ENCODE measurements at regions not wholly inside any gene's neighbourhood (a gene's known extent, or its start where the extent isn't known, plus 50 kb on each side); places are given as distances from the start of the nearest gene placed in this dataset.

DNA sequence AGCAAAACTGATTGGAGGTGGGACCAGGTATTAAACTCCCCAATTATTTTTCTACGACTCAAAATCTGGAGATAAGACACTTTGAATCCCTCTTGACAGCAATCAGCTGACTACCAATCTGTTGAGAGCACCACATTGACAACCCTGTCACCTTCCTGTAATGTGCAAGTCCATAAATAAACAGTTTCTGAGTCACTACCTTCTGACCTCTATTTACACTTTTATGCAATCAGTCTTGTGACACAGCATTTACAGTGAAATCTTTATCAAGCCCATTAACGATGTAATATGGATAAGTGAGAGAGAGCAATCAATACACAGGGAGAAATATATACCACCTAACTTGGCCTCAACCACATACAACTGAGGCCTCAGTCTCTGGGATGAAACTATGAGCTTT, 283.7 kb upstream of the ANO5 start:
- ATAC-seq (ENCODE audit: insufficient read depth, low FRiP score) (no peak), DNase-seq (no peak)
- no peaks in the 10 kb centered on the region for H3K27me3 ChIP-seq (ENCODE audit: control insufficient read depth in 3 of 3, insufficient read depth in 3 of 3, low read length in 2 of 3)
- WGBS, 2 donors: 45 to 62% methylated on average over 2 of the region's 2 CpGs
- no peak overlapping the region for H3K9ac ChIP-seq (ENCODE audit: insufficient read depth in 1 of 2, low read length in 2 of 2)
- no peaks in the 10 kb centered on the region for H3K36me3 ChIP-seq (ENCODE audit: control insufficient read depth in 4 of 4, insufficient read depth in 4 of 4, low read length in 4 of 4)
- TF ChIP-seq, protein P1, sequence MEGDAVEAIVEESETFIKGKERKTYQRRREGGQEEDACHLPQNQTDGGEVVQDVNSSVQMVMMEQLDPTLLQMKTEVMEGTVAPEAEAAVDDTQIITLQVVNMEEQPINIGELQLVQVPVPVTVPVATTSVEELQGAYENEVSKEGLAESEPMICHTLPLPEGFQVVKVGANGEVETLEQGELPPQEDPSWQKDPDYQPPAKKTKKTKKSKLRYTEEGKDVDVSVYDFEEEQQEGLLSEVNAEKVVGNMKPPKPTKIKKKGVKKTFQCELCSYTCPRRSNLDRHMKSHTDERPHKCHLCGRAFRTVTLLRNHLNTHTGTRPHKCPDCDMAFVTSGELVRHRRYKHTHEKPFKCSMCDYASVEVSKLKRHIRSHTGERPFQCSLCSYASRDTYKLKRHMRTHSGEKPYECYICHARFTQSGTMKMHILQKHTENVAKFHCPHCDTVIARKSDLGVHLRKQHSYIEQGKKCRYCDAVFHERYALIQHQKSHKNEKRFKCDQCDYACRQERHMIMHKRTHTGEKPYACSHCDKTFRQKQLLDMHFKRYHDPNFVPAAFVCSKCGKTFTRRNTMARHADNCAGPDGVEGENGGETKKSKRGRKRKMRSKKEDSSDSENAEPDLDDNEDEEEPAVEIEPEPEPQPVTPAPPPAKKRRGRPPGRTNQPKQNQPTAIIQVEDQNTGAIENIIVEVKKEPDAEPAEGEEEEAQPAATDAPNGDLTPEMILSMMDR (IDR thresholded peaks at IDR 0.05; ENCODE audit: control extremely low read depth, extremely low read depth): no peak
- no peak overlapping the region for H3K4me3 ChIP-seq
- no peaks in the 10 kb centered on the region for H3K4me1 ChIP-seq (ENCODE audit: control insufficient read depth in 5 of 5, insufficient read depth in 5 of 5, low read length in 5 of 5)
- H3K9me3 ChIP-seq (ENCODE audit: control insufficient read depth in 4 of 4, insufficient read depth in 3 of 4, low read length in 3 of 4): no peaks in the 10 kb centered on the region
- no peak overlapping the region for H3K27ac ChIP-seq (ENCODE audit: low read depth in 1 of 2, low read length in 1 of 2)

DNA sequence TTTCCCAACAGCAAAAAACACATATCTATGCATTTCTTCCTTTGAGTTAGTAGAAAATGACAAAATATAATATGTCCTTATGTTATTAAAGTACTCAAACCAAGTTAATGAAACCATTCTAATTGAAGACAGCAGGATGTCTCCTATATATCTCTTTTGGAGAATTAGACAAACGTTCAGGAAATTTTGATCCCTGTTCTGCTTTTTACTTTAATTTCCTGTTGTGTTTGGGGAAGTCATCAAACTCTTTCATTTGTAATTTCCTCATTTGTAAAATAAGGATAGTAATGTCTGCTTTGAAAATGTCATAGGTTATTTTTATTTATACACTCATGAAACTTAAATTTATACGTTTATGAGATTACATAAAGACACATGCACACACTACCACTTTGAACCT, 281.8 kb upstream of the ANO5 start:
- Histone ChIP-seq H3K27me3 (ENCODE audit: control insufficient read depth in 3 of 3, insufficient read depth in 3 of 3, low read length in 2 of 3) (no peaks in the 10 kb centered on the region), H3K36me3 (ENCODE audit: control insufficient read depth in 4 of 4, insufficient read depth in 4 of 4, low read length in 4 of 4) (no peaks in the 10 kb centered on the region), H3K4me1 (ENCODE audit: control insufficient read depth in 5 of 5, insufficient read depth in 5 of 5, low read length in 5 of 5) (no peaks in the 10 kb centered on the region), H3K27ac (ENCODE audit: low read depth in 1 of 2, low read length in 1 of 2) (no peak overlapping the region), H3K4me3 (no peak overlapping the region), H3K9me3 (ENCODE audit: control insufficient read depth in 4 of 4, insufficient read depth in 3 of 4, low read length in 3 of 4) (peaks cover 0 to 5% (median 0%) of the 10 kb centered on the region in 4 donors), H3K9ac (ENCODE audit: insufficient read depth in 1 of 2, low read length in 2 of 2) (no peak overlapping the region)
- 31 to 46% methylated on average over 2 of the region's 2 CpGs for WGBS, 2 donors
- DNase-seq: no peak
- TF ChIP-seq, protein P1 (IDR thresholded peaks at IDR 0.05; ENCODE audit: control extremely low read depth, extremely low read depth): no peak
- no peak for ATAC-seq (ENCODE audit: insufficient read depth, low FRiP score)

DNA sequence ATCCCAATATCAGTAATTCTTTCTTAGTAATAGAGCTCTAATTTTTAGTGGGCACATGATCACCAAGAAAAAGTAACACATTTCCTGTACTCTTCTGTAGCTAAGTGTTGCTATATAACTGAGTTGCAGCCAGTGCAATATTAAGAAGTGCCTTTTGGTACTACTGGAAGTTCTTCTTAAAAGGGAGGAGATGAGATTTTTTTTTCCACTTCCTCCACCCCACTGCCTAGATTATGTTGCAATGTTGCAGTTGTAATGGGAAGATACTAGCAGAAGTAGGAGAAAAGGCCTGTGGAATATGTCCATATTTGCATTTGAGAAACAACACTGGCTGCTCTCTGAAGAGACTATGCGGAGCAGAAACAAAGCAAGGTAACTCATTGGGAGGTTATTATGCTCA, 280.6 kb upstream of the ANO5 start:
- DNase-seq: no peak
- Histone ChIP-seq H3K9ac (ENCODE audit: insufficient read depth in 1 of 2, low read length in 2 of 2) (no peak overlapping the region), H3K9me3 (ENCODE audit: control insufficient read depth in 4 of 4, insufficient read depth in 3 of 4, low read length in 3 of 4) (peaks cover 0 to 5% (median 0%) of the 10 kb centered on the region in 4 donors), H3K27ac (ENCODE audit: low read depth in 1 of 2, low read length in 1 of 2) (no peak overlapping the region), H3K4me3 (no peak overlapping the region), H3K27me3 (ENCODE audit: control insufficient read depth in 3 of 3, insufficient read depth in 3 of 3, low read length in 2 of 3) (no peaks in the 10 kb centered on the region), H3K36me3 (ENCODE audit: control insufficient read depth in 4 of 4, insufficient read depth in 4 of 4, low read length in 4 of 4) (no peaks in the 10 kb centered on the region), H3K4me1 (ENCODE audit: control insufficient read depth in 5 of 5, insufficient read depth in 5 of 5, low read length in 5 of 5) (no peaks in the 10 kb centered on the region)
- 89 to 91% methylated on average over 1 of the region's 1 CpG for WGBS, 2 donors
- no peak for ATAC-seq (ENCODE audit: insufficient read depth, low FRiP score)
- TF ChIP-seq, protein P1 (IDR thresholded peaks at IDR 0.05; ENCODE audit: control extremely low read depth, extremely low read depth): no peak

DNA sequence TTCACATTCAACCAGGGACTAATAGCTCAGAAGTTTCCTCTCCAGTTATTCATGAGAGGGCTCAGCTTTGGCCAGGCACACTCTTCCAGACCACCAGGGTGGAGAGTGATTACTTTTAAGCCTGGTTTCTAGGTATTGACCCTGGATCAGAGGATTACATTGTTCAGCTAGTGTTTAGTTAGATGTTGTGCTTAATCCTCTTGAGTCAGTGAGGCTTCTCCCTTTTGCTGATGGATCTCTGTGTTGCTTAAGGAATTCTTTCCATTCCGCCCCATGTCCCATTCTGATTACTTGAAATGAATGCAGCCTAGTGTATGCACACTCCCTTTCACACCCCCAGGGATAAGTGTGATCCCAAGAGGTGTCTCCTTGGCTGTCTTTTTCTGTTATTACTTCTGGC, 271.7 kb upstream of the ANO5 start:
- H3K9me3 ChIP-seq (ENCODE audit: control insufficient read depth in 4 of 4, insufficient read depth in 3 of 4, low read length in 3 of 4): no peaks in the 10 kb centered on the region
- H3K4me1 ChIP-seq (ENCODE audit: control insufficient read depth in 5 of 5, insufficient read depth in 5 of 5, low read length in 5 of 5): no peaks in the 10 kb centered on the region
- H3K27me3 ChIP-seq (ENCODE audit: control insufficient read depth in 3 of 3, insufficient read depth in 3 of 3, low read length in 2 of 3): no peaks in the 10 kb centered on the region
- 76 to 85% methylated on average over 1 of the region's 1 CpG for WGBS, 2 donors
- H3K9ac ChIP-seq (ENCODE audit: insufficient read depth in 1 of 2, low read length in 2 of 2): no peak overlapping the region
- no peak for ATAC-seq (ENCODE audit: insufficient read depth, low FRiP score)
- TF ChIP-seq, protein P1 (IDR thresholded peaks at IDR 0.05; ENCODE audit: control extremely low read depth, extremely low read depth): no peak
- H3K36me3 ChIP-seq (ENCODE audit: control insufficient read depth in 4 of 4, insufficient read depth in 4 of 4, low read length in 4 of 4): no peaks in the 10 kb centered on the region
- H3K27ac ChIP-seq (ENCODE audit: low read depth in 1 of 2, low read length in 1 of 2): no peak overlapping the region
- DNase-seq: no peak
- no peak overlapping the region for H3K4me3 ChIP-seq
